ENCODE measurements at regions not wholly inside any gene's neighbourhood (a gene's known extent, or its start where the extent isn't known, plus 50 kb on each side); places are given as distances from the start of the nearest gene placed in this dataset.

DNA sequence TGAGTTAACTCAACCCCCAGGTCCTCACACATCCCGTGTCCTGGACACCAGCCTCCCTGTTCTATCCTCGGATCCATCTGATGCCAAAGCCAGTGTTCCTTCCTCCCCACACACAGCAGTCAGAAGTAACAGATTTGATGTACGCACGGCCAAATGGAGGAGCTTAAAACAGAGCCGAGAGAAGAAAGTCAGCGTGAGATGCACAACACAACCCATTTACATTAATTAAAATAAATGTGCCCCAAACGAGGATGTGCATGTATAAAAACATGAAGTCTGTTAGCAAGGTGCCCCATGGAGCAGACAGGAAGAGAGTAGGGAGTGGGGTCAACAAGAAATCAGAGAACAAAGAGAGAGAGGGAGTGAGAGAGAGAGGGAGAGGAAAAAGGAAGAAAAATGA, 191.2 kb downstream of the HAUS1 start:
- no peak for DNase-seq (ENCODE audit: low spot score)

- no peak for DNase-seq (ENCODE audit: low spot score)
These were observed 192.5 kb downstream of the HAUS1 start for GRCh38 chr18:46296656-46297055.

- no peak for DNase-seq (ENCODE audit: low spot score)
These were observed 192.9 kb downstream of the HAUS1 start for GRCh38 chr18:46297124-46297523.

GRCh38 chr18:46297621-46298020, 193.4 kb downstream of the HAUS1 start:
- DNase-seq (ENCODE audit: low spot score) = no peak

DNA sequence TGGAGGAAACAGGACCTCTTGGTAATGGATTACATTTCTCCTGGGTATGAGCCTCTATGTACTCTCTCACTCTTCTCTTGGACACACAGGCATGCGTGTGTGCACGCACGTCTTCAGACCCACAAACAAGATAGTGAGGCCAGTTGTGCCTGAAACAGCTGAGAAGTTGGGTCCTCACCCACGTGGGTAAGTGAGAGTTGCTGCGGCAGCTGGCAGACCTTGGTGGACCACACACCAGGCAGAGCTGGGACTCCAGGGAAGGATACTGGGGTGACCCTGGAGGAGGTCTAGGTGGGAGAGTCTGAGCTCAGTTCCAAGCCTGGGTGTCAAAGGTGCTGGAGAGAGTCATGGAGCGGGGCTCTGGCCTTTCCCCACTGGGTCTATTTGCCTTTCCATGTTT, 194.3 kb downstream of the HAUS1 start:
- no peak for DNase-seq (ENCODE audit: low spot score)

- DNase-seq (ENCODE audit: low spot score) = no peak
These were observed 195.4 kb downstream of the HAUS1 start for GRCh38 chr18:46299465-46300008.

DNA sequence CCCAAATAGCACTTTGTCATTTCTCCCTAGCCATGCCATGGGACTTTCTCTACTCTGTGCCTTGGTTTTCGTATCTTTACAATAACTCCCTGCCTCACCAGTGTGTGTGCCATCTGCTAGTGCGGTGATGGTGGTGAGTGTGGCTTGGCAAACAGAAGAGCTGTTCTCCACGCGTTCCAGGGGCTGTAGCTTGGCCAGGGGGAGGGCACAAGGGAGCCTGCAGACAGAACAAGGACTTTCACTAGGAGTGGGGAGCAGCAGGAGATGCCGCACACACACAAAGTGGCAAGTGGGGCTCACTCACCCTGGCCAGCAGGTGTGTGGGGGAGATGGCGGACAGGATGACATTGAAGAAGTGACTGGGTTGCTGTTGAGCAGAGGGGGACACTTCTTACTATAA, 196.9 kb downstream of the HAUS1 start:
- DNase-seq (ENCODE audit: low spot score) = no peak

GRCh38 chr18:46301571-46301970, 197.4 kb downstream of the HAUS1 start:
- DNase-seq (ENCODE audit: low spot score) = no peak

DNA sequence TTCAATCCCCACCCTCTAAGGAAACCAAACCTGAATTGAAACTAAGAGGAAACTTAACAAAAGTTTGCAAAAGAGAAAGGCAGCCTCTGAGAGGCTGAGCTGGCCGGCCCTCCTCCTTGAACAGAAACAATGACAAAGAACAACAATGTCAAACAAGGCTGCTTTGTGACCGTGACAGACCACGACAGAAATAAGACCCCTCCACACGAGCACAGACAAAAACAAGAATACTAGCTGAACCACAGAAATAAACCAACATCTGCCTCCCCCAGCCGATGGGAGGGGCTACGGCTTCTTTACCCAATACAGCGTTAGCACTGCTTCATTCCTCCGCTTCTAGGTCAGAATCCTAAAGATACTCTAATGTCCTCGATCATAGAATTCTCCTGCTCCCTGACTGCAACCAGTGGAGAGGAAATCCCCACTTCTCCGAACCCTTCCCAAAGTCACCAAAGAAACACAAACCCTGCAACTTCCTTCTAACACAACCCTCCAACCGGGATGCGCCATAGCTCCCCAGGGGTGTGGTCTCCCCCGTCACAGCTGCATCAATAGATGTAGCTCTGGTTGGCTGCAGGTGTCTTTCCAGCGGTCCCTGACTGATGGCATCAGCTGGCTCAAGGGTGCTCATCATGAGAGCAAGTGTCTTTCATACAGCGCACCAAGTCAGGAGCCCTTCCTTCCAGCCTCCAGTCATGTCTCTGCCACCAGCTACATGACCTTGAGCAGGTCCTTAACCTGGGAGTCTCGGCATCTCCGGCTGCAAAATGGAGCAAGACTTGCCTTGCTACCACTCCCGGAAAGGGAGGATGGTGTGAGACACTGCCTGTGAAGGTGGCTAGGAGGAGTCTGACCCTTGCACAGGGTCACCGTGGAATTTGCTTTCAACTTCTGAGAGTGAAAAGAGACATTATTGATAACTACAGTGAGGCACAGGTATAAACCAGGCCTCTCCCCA, 198.6 kb downstream of the HAUS1 start:
- DNase-seq (ENCODE audit: low spot score) = no peak

DNA sequence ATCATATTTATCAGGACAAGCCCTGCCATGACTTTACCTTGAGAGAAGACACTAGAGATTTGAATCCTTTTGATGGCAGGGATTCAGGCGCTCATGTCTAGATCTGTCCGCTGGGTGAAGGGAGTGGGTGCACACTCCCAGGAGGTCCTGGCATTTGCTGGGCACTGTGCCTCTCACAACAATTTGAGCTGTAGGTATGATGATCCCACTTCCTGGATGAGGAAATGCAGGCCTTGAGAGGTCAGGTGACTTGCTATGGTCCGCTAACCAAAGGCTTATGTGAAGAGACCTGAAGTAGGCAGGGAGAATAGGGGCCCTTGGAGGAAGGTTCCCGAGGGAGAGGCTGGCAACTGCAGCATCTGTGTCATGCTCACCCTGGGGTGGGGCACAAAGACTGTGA, 206.1 kb downstream of the HAUS1 start:
- DNase-seq (ENCODE audit: low spot score) = no peak

DNA sequence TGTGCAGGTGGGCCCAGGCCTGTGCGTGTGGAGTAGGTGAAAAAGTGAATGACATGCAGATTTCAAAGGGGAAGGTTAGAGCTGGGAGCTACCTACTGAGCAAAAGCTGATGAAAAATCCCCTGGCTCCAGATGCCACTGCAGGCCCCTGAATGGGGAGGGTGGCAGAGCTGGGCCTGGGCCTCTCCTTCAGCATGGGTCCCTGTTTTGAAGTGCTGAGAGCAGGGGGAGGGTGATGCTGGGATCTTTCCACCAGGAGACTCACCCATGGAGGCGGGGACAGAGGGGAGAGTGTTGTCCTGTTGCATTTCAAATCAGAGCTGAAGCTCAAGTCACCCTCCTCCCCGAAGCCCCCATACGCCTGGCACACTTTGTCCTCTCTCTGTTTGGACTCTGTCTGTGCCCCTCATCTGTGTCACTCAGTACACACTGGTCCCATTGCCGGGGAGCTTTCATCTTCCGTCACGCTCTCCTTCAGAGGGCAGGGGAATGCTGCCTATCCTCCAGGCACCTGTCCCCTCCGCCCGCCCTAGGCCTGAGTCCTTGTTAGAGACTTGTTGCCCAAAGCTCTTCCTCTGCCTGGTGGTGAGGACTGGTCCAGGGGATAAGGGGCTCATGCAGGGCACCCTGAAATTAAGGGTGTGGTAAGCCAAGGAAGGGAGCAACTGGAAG, 206.6 kb downstream of the HAUS1 start:
- no peak for DNase-seq (ENCODE audit: low spot score)

DNA sequence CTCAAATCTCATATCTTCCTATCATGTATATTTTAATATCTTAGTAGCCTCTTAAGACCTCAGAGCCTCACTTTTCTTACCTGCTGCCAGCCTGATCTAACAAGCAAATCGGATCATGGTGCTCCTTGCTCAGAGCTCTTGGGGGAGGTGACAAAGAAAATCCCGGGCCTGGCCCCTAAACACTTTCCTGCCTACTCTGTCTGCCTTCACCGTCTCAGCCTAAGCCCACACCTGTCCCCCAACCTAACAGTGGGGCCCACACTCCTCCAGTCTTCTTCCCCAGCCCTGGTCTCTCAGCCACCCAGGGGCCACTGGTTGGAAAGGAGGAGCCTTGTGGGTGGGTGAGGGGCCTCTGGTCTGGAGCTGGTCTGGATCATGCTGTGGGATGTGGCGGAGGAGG, 207.3 kb downstream of the HAUS1 start:
- DNase-seq (ENCODE audit: low spot score) = no peak

- DNase-seq (ENCODE audit: low spot score) = no peak
These were observed 208.0 kb downstream of the HAUS1 start for GRCh38 chr18:46312221-46312620.

DNA sequence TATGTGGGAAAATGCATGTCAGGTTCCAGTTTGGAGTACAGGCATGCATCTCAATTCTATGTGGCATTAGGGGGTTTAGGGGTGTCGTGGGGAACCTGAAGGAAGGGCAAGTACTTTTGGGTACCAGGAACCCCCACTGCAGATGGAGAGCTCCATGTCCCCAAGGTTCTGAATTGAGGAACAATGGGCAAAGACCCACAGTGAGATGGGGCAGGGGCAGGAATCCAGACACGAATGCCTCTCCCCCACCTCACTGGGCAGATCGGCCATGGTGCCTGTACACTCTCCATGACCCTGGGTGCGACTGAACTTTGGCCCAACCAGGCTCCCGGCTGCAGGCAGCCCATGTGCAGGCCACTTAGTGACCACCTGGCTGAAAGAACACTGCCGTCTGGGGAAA, 209.3 kb downstream of the HAUS1 start:
- no peak for DNase-seq (ENCODE audit: low spot score)

- DNase-seq (ENCODE audit: low spot score) = no peak
These were observed 209.8 kb downstream of the HAUS1 start for GRCh38 chr18:46314011-46314410.

- no peak for DNase-seq (ENCODE audit: low spot score)
These were observed 211.0 kb downstream of the HAUS1 start for GRCh38 chr18:46315161-46315560.

DNA sequence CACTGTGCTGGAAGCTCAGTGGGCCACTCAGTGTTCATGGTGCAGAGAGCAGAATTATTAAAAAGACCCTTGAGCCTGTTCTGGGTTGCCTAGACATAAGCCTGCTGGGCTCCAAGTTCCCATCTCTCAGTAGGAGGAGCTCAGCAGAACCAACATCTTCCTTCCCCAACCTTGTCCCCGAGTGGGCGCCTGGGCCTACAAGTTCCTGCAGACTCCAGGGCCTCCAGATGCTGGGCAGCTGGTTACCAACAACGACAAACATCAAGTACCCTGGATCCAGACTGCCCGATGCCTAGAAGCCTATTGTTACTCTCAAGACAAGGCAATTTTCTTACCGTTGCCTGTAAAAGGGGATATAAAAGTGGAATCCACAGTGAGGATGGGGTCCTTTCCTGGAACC, 214.2 kb downstream of the HAUS1 start:
- DNase-seq (ENCODE audit: low spot score) = no peak

DNA sequence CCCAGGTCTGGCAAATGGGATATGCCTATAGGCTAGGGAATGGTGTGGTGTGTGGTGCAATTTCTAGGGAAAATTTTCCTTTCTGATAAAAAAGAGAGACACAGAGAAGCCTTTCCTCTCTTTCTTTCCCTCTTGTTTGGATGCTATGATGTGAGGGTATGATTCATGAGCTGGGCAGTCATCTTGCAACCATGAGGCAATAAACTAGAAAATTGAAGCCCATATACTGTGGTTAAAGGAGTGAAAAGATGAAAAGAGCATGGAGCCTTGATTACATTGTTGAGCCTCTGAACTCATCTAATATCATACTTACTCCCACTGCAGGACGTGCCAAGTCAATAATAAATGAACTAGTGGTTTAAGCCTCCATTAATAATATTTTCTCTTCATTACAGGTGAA, 215.6 kb downstream of the HAUS1 start:
- DNase-seq (ENCODE audit: low spot score) = no peak

DNA sequence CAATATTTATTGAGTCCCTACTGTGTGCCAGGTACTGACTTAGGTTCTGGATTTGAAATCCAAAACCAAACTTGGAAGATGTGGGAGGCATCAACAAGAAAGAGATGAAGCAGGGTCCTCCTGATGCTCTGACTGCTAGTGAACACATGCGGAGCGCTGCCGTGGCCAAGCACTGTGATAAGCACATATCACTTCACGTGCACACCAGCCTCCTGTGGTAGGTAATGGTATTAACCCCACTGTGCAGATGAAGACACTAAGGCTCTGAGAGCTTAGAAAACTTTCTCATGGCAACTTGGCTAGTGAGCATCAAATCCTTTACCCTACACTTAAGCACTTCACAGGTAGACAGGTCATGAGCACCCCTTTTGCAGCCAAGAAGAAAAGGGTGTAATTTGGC, 216.1 kb downstream of the HAUS1 start:
- DNase-seq (ENCODE audit: low spot score) = no peak

- DNase-seq (ENCODE audit: low spot score) = no peak
These were observed 216.9 kb downstream of the HAUS1 start for GRCh38 chr18:46320928-46321711.

DNA sequence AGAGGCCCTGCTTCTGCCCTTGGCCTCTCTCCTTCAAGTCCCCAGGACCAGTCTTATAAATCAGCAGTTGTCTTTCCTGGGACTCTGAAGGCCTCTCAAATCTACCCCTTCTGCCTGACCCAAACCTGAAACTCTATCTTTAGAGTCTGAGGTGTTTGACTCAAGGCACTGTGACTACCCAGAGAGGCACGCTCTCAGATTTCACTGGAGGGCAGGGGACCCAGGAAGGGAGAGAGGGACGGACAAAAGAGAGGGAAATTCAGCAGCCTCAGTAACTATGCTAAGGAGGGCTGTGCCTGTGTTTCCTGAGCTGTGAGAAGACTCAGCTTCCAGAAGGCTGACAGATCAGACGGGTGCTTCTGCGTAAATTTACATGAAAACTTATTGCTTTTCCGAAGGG, 217.8 kb downstream of the HAUS1 start:
- DNase-seq (ENCODE audit: low spot score) = no peak

DNA sequence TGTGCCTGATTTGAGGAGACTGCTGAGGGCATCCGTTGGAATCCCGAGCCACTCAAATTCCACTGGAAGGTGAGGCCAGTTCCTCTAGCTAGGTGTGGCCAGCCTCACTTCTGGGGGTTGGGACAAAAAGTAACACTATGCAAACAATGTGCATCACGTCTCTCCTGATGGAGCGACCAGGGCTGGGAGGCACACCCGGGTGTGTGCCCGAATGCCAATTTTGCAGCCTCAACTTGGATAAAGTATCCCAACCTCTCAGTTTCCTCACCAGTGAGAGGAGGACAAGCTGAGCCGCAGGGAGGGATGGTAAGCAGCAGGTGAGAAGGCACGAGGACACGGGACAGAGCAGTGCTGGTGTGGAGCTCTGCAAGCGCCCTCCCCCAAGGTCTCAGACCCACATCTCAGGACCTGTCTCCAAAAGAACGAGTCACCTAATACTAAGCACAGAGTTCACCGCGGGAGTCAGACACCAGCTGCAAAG, 218.3 kb downstream of the HAUS1 start:
- DNase-seq (ENCODE audit: low spot score) = no peak
